ENCODE measurements at regions not wholly inside any gene's neighbourhood (a gene's known extent, or its start where the extent isn't known, plus 50 kb on each side); places are given as distances from the start of the nearest gene placed in this dataset.

DNA sequence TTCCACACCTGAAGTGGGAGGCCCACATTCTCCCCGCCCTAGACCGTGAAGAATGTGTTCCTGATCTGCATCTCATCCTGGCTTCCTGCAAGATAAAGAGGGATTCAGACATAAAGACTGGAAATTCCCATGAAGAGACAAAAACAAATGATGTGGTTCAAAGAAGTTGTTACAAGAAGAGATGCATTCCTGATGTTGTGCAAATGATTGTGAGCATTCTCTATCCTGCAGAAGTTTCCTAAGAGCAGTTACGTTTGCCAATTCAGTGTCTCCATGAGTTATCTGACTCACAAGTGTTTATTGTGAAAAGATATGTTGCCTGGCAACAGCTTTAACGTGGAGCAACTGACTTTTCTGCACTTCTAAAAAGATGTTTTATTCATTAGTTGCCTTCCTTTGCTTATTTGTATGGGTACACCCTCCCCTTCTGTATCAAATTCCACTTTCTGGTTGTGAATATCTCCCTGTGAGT is 107.8 kb downstream of the ZIC4 start:
- Histone ChIP-seq H4K20me1 (replicated peaks; ENCODE audit: insufficient read depth) (no peaks in the 10 kb centered on the region), H3K27me3 (ENCODE audit: insufficient read depth) (no peaks in the 10 kb centered on the region), H3K36me3 (ENCODE audit: insufficient read depth) (no peaks in the 10 kb centered on the region), H2AFZ (no peak overlapping the region), H3K79me2 (replicated peaks; ENCODE audit: insufficient read depth) (no peaks in the 10 kb centered on the region), H3K9me2 (ENCODE audit: insufficient read depth) (no peaks in the 10 kb centered on the region), H3F3A (replicated peaks; ENCODE audit: low read depth) (no peaks in the 10 kb centered on the region), H3K4me1 (ENCODE audit: insufficient read depth) (no peaks in the 10 kb centered on the region), H3K27ac (ENCODE audit: low read depth) (no peak overlapping the region), H3K4me2 (no peak overlapping the region), H3K4me3 (no peak overlapping the region)
- H3K4me1 Mint-ChIP-seq, result peaks cover 12% of the 10 kb centered on the region
- no peaks in the 10 kb centered on the region for H3K27me3 Mint-ChIP-seq (ENCODE audit: insufficient read depth, low read depth, poor library complexity)
- H3K27ac Mint-ChIP-seq, result peak overlapping the region; percentile 22; the same call in 1 of the 2 replicates
- no peaks in the 10 kb centered on the region for H3K9me3 Mint-ChIP-seq
- ATAC-seq, result peak; percentile 49; the same call in 2 of the 3 replicates
- H3K4me3 Mint-ChIP-seq, result no peak overlapping the region
- no peaks in the 10 kb centered on the region for H3K36me3 Mint-ChIP-seq (ENCODE audit: low read depth)
- TF ChIP-seq POLR2AphosphoS5 (IDR thresholded peaks at IDR 0.05; ENCODE audit: low read depth), result no peak
- TF ChIP-seq EZH2phosphoT487 (IDR thresholded peaks at IDR 0.05; ENCODE audit: unreplicated experiment), result no peak
- TF ChIP-seq, protein P1, sequence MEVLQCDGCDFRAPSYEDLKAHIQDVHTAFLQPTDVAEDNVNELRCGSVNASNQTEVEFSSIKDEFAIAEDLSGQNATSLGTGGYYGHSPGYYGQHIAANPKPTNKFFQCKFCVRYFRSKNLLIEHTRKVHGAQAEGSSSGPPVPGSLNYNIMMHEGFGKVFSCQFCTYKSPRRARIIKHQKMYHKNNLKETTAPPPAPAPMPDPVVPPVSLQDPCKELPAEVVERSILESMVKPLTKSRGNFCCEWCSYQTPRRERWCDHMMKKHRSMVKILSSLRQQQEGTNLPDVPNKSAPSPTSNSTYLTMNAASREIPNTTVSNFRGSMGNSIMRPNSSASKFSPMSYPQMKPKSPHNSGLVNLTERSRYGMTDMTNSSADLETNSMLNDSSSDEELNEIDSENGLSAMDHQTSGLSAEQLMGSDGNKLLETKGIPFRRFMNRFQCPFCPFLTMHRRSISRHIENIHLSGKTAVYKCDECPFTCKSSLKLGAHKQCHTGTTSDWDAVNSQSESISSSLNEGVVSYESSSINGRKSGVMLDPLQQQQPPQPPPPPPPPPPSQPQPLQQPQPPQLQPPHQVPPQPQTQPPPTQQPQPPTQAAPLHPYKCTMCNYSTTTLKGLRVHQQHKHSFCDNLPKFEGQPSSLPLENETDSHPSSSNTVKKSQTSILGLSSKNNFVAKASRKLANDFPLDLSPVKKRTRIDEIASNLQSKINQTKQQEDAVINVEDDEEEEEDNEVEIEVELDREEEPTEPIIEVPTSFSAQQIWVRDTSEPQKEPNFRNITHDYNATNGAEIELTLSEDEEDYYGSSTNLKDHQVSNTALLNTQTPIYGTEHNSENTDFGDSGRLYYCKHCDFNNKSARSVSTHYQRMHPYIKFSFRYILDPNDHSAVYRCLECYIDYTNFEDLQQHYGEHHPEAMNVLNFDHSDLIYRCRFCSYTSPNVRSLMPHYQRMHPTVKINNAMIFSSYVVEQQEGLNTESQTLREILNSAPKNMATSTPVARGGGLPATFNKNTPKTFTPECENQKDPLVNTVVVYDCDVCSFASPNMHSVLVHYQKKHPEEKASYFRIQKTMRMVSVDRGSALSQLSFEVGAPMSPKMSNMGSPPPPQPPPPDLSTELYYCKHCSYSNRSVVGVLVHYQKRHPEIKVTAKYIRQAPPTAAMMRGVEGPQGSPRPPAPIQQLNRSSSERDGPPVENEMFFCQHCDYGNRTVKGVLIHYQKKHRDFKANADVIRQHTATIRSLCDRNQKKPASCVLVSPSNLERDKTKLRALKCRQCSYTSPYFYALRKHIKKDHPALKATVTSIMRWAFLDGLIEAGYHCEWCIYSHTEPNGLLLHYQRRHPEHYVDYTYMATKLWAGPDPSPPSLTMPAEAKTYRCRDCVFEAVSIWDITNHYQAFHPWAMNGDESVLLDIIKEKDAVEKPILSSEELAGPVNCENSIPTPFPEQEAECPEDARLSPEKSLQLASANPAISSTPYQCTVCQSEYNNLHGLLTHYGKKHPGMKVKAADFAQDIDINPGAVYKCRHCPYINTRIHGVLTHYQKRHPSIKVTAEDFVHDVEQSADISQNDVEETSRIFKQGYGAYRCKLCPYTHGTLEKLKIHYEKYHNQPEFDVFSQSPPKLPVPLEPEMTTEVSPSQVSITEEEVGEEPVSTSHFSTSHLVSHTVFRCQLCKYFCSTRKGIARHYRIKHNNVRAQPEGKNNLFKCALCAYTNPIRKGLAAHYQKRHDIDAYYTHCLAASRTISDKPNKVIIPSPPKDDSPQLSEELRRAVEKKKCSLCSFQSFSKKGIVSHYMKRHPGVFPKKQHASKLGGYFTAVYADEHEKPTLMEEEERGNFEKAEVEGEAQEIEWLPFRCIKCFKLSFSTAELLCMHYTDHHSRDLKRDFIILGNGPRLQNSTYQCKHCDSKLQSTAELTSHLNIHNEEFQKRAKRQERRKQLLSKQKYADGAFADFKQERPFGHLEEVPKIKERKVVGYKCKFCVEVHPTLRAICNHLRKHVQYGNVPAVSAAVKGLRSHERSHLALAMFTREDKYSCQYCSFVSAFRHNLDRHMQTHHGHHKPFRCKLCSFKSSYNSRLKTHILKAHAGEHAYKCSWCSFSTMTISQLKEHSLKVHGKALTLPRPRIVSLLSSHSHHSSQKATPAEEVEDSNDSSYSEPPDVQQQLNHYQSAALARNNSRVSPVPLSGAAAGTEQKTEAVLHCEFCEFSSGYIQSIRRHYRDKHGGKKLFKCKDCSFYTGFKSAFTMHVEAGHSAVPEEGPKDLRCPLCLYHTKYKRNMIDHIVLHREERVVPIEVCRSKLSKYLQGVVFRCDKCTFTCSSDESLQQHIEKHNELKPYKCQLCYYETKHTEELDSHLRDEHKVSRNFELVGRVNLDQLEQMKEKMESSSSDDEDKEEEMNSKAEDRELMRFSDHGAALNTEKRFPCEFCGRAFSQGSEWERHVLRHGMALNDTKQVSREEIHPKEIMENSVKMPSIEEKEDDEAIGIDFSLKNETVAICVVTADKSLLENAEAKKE (CRISPR knock-in tag; IDR thresholded peaks at IDR 0.05), result no peak
- no peak for TF ChIP-seq CREB1 (CRISPR knock-in tag; IDR thresholded peaks at IDR 0.05; ENCODE audit: low read depth)
- TF ChIP-seq, protein P2, sequence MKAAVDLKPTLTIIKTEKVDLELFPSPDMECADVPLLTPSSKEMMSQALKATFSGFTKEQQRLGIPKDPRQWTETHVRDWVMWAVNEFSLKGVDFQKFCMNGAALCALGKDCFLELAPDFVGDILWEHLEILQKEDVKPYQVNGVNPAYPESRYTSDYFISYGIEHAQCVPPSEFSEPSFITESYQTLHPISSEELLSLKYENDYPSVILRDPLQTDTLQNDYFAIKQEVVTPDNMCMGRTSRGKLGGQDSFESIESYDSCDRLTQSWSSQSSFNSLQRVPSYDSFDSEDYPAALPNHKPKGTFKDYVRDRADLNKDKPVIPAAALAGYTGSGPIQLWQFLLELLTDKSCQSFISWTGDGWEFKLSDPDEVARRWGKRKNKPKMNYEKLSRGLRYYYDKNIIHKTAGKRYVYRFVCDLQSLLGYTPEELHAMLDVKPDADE (IDR thresholded peaks at IDR 0.05), result no peak
- no peak for TF ChIP-seq ZNF331 (CRISPR knock-in tag; IDR thresholded peaks at IDR 0.05; ENCODE audit: low read depth)
- TF ChIP-seq STAT1 (IDR thresholded peaks at IDR 0.05; ENCODE audit: unreplicated experiment), result no peak
- no peak for TF ChIP-seq NANOG (IDR thresholded peaks at IDR 0.05; ENCODE audit: borderline replicate concordance)
- DNase-seq (ENCODE audit: low spot score), result peak; percentile 57
